Activated naive CD4-positive, alpha-beta T cell treated with anti-CD3 and anti-CD28 coated beads, Interleukin-2, amount 50 U/mL, for 24 hours (primary cell): ENCODE measurements at regions not wholly inside any gene's neighbourhood (a gene's known extent, or its start where the extent isn't known, plus 50 kb on each side); places are given as distances from the start of the nearest gene placed in this dataset.

Experiments used
- H3K27ac Mint-ChIP-seq: one replicate; pipeline ENCODE4 v1.8.0; 2021; ENCODE audit warnings: mild to moderate bottlenecking, mixed read lengths
- H3K27me3 Mint-ChIP-seq: one replicate; pipeline ENCODE4 v1.8.0; 2021; ENCODE audit warnings: mixed read lengths
- H3K36me3 Mint-ChIP-seq: one replicate; pipeline ENCODE4 v1.8.0; 2021; ENCODE audit warnings: mixed read lengths
- H3K4me1 Mint-ChIP-seq: one replicate; pipeline ENCODE4 v1.8.0; 2021; ENCODE audit warnings: mixed read lengths
- H3K4me3 Mint-ChIP-seq: one replicate; pipeline ENCODE4 v1.8.0; 2021; ENCODE audit warnings: mild to moderate bottlenecking, mixed read lengths
- H3K9me3 Mint-ChIP-seq: one replicate; pipeline ENCODE4 v1.8.0; 2021; ENCODE audit warnings: mixed read lengths

- Mint-ChIP-seq H3K4me1 (no peaks in the 10 kb centered on the region), H3K27ac (no peak overlapping the region), H3K27me3 (no peaks in the 10 kb centered on the region), H3K4me3 (no peak overlapping the region), H3K9me3 (no peaks in the 10 kb centered on the region), H3K36me3 (no peaks in the 10 kb centered on the region)
Measured at GRCh38 chr5:28483327-28484025, 1445.1 kb upstream of the CDH9 start.

- Mint-ChIP-seq H3K4me3 (no peak overlapping the region), H3K4me1 (no peaks in the 10 kb centered on the region), H3K27me3 (no peaks in the 10 kb centered on the region), H3K27ac (no peak overlapping the region), H3K36me3 (no peaks in the 10 kb centered on the region), H3K9me3 (peaks cover 10% of the 10 kb centered on the region)
Measured at GRCh38 chr5:28473531-28474107, 1435.2 kb upstream of the CDH9 start.

GRCh38 chr5:28468166-28468565 lies 1429.8 kb upstream of the CDH9 start:
- Mint-ChIP-seq H3K27ac (no peak overlapping the region), H3K9me3 (peaks cover 4% of the 10 kb centered on the region), H3K36me3 (no peaks in the 10 kb centered on the region), H3K27me3 (no peaks in the 10 kb centered on the region), H3K4me1 (no peaks in the 10 kb centered on the region), H3K4me3 (no peak overlapping the region)

GRCh38 chr5:28463728-28464127 lies 1425.3 kb upstream of the CDH9 start:
- no peaks in the 10 kb centered on the region for H3K27me3 Mint-ChIP-seq
- H3K27ac Mint-ChIP-seq: no peak overlapping the region
- no peaks in the 10 kb centered on the region for H3K36me3 Mint-ChIP-seq
- no peaks in the 10 kb centered on the region for H3K9me3 Mint-ChIP-seq
- H3K4me1 Mint-ChIP-seq: no peaks in the 10 kb centered on the region
- H3K4me3 Mint-ChIP-seq: no peak overlapping the region

DNA sequence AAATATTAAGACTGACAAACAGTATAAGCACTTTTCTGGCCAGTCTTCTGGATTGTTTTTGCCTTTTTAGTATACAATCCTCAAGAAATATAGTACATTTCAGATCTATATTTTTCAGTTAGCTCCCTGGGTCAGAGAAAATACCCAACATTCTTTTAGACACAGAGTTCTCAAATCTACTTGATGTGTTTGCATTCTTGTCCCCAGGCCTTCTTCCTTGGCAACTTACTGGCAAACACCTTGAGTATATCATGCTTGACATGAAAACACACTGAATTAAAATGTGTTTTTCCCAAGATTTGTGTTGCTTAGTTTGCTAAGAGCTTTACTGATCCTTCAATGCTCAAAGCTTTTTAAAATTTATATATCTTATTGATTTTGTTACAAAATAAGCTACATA lies 1413.1 kb upstream of the CDH9 start:
- no peaks in the 10 kb centered on the region for H3K4me1 Mint-ChIP-seq
- no peak overlapping the region for H3K27ac Mint-ChIP-seq
- H3K4me3 Mint-ChIP-seq: no peak overlapping the region
- no peaks in the 10 kb centered on the region for H3K9me3 Mint-ChIP-seq
- H3K27me3 Mint-ChIP-seq: no peaks in the 10 kb centered on the region
- no peaks in the 10 kb centered on the region for H3K36me3 Mint-ChIP-seq

DNA sequence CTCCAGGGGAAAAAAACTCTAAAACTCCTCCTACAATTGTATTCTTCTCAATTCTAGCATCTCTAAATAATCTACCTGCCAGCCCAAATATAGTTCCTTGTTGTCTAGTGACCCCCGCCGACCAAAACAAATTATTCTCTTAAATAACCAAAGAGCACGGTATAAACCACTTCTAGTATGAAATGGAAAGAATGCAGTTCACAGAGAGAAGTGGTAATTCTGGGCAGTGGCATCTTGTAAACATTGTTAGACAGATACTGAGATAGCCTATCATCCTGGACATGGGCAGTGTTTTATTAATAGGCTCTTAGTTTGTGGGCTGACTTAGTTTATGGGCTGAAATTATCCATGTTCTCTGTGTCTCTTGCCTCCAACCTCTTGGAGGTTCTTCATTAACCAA lies 1412.6 kb upstream of the CDH9 start:
- no peak overlapping the region for H3K27ac Mint-ChIP-seq
- no peaks in the 10 kb centered on the region for H3K36me3 Mint-ChIP-seq
- H3K27me3 Mint-ChIP-seq: no peaks in the 10 kb centered on the region
- H3K9me3 Mint-ChIP-seq: no peaks in the 10 kb centered on the region
- H3K4me1 Mint-ChIP-seq: no peaks in the 10 kb centered on the region
- H3K4me3 Mint-ChIP-seq: no peak overlapping the region

DNA sequence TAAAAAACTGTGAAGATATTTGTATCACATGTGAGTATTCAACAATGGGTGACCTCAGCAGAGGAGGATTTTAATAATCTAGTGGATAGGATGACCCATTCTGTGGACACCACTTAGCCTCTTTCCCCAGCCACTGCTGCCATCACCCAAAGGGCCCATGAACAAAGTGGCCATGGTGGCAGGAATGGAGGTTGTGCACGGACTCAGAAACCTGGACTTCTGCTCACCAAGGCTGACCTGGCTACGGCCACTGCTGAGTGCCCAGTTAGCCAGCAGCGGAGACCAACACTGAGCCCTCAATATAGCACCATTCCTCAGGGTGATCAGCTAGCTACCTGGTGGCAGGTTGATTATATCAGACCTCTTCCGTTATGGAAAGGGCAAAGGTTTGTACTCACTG lies 1410.4 kb upstream of the CDH9 start:
- H3K4me3 Mint-ChIP-seq: no peak overlapping the region
- H3K4me1 Mint-ChIP-seq: no peaks in the 10 kb centered on the region
- no peak overlapping the region for H3K27ac Mint-ChIP-seq
- no peaks in the 10 kb centered on the region for H3K36me3 Mint-ChIP-seq
- peaks cover 5% of the 10 kb centered on the region for H3K9me3 Mint-ChIP-seq
- no peaks in the 10 kb centered on the region for H3K27me3 Mint-ChIP-seq

DNA sequence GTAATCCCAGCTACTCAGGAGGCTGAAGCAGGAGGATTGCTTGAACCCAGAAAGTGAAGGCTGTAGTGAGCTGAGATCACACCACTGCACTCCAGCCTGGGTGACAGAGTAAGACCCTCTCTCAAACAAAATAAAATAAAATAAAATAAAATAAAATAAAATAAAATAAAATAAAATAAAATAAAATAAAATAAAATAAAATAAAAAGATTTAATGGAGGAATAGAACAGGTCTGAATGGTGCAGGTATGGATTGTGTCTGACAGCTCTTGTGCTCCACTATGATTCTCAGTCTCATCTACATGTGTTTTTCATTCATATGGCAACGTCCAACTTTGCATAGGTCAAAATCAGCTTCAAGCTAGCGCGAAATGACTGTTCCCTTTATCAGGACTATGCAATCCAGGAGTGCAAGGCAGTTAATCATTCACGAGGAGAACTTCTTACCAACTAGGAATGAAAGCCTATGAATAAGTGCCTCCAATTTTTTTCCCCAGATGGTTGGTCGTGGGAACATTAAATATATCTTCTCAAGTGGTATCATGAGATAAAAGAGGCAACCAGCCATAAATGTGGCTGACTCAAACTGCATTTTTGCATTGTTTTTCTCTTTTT lies 1392.3 kb upstream of the CDH9 start:
- H3K9me3 Mint-ChIP-seq: no peaks in the 10 kb centered on the region
- no peaks in the 10 kb centered on the region for H3K27me3 Mint-ChIP-seq
- H3K27ac Mint-ChIP-seq: no peak overlapping the region
- no peaks in the 10 kb centered on the region for H3K36me3 Mint-ChIP-seq
- no peaks in the 10 kb centered on the region for H3K4me1 Mint-ChIP-seq
- H3K4me3 Mint-ChIP-seq: no peak overlapping the region

- no peaks in the 10 kb centered on the region for H3K27me3 Mint-ChIP-seq
- H3K4me1 Mint-ChIP-seq: no peaks in the 10 kb centered on the region
- H3K4me3 Mint-ChIP-seq: no peak overlapping the region
Measured at GRCh38 chr5:28421141-28421540, 1382.8 kb upstream of the CDH9 start.

DNA sequence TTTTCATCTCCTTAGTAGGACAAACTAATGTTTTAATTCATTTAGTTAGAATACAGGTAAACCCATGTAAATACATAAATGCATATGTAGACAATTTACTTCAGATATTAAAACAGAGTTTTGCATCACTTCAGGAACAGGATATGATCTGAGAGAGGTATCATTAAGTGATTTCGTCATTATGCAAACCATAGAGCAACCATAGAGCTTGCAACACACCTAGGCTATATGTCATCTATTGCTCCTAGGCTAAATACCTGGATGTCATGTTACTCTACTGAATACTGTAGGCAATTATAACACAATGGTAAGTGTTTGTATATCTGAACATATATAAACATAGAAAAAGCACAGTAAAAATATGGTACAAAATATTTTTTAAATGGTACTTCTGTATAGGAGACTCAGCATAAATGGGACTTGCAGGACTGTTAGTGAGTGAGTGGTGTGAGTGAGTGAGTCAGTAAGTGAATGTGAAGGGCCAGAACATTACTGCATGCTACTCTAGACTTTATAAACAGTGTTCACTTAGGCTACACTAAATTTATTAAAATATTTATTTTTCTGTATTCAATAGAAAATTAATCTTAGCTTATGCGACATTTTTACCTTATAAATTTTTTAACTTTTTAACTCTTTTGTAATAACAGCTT lies 1377.5 kb upstream of the CDH9 start:
- Mint-ChIP-seq H3K27me3 (no peaks in the 10 kb centered on the region), H3K4me3 (no peak overlapping the region), H3K4me1 (no peaks in the 10 kb centered on the region), H3K9me3 (peaks cover 9% of the 10 kb centered on the region), H3K27ac (no peak overlapping the region), H3K36me3 (no peaks in the 10 kb centered on the region)

More at GRCh38 chr5:28421141-28421540, 1382.8 kb upstream of the CDH9 start:
- no peak overlapping the region for H3K27ac Mint-ChIP-seq
- H3K36me3 Mint-ChIP-seq: no peaks in the 10 kb centered on the region
- peaks cover 13% of the 10 kb centered on the region for H3K9me3 Mint-ChIP-seq

- Mint-ChIP-seq H3K27ac (no peak overlapping the region), H3K36me3 (no peaks in the 10 kb centered on the region), H3K4me1 (no peaks in the 10 kb centered on the region), H3K27me3 (no peaks in the 10 kb centered on the region), H3K9me3 (peaks cover 12% of the 10 kb centered on the region), H3K4me3 (no peak overlapping the region)
Measured at GRCh38 chr5:28414619-28415018, 1376.2 kb upstream of the CDH9 start.

- H3K9me3 Mint-ChIP-seq: peaks cover 21% of the 10 kb centered on the region
- H3K27ac Mint-ChIP-seq: no peak overlapping the region
- H3K27me3 Mint-ChIP-seq: no peaks in the 10 kb centered on the region
- H3K4me1 Mint-ChIP-seq: no peaks in the 10 kb centered on the region
- no peak overlapping the region for H3K4me3 Mint-ChIP-seq
- H3K36me3 Mint-ChIP-seq: no peaks in the 10 kb centered on the region
Measured at GRCh38 chr5:28408651-28409050, 1370.3 kb upstream of the CDH9 start.

DNA sequence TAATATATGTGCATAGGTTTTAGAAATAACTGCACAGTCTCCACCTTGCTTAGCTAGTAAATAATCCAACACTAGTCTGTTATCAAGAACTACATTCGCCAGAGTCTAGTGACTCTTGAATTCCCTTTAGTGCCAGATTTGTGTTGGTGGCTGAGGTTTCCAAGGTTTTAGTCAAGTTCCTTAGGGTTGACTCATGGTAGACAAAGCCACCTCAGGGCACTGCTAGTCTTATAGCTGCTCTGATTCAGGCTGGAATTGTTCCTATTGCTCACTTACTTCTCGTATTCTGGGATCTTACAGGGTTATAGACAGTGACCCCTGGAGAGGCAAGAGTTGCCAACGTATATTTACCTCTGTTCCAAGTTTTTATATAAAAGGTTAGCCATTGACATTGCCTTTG lies 1369.8 kb upstream of the CDH9 start:
- Mint-ChIP-seq H3K4me3 (no peak overlapping the region), H3K27ac (no peak overlapping the region), H3K4me1 (no peaks in the 10 kb centered on the region), H3K9me3 (peaks cover 18% of the 10 kb centered on the region), H3K36me3 (no peaks in the 10 kb centered on the region), H3K27me3 (no peaks in the 10 kb centered on the region)

DNA sequence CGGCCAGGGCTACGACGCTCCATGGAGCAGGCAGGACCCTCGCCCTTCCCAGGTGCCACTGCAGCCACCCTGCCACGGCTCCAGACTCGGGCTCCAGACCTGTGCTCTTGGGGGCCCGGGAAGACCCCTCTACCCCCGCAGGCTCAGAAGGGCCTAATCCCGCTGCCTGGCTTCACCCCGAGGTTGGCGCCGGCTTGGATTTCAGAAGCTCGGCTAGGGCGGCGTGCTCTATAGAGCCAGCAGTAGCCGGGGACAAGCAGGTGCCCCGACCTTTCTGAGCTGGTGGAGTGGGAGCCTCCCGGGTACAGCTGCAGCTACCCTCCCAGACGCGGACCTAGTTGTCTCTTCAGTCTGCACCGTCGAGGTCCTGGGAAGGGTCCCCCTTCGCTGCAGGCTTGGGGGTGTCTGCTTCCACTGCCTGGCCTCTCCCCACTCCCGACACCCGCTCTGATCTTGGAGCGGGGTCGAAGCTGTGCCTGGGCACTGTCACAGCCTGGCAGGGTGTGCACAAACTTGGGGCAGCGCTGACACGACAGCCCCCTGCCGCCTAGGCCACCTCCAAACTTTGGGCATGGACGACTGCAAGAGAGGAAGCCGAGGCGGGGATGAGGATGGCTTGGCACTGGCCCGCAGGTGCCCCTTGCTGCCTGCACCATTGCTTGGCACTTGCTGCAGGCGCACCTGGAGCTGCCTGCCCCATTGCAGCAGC lies 1366.1 kb upstream of the CDH9 start:
- no peaks in the 10 kb centered on the region for H3K27me3 Mint-ChIP-seq
- H3K9me3 Mint-ChIP-seq: peaks cover 17% of the 10 kb centered on the region
- no peak overlapping the region for H3K4me3 Mint-ChIP-seq
- no peaks in the 10 kb centered on the region for H3K36me3 Mint-ChIP-seq
- H3K4me1 Mint-ChIP-seq: no peaks in the 10 kb centered on the region
- no peak overlapping the region for H3K27ac Mint-ChIP-seq

DNA sequence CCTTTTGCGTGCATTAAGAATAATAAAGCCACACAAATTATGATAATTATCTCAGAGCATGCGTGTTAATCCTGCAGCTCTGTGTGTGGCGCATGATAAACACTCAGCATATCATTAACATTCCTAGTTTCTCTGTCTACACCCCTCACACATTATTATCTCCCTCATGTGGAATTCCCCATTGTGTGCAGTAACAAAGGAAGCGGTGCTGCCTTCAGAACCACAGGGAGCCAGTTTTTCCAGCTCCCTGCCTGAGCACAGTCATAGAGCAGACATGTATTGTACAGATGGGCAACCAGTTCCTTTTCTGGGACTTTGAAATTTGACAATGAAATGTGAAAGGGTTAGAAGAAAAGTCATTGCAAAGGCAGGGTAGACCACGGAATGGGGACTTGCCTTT lies 1365.5 kb upstream of the CDH9 start:
- Mint-ChIP-seq H3K27me3 (no peaks in the 10 kb centered on the region), H3K4me3 (no peak overlapping the region), H3K27ac (no peak overlapping the region), H3K36me3 (no peaks in the 10 kb centered on the region), H3K9me3 (peaks cover 19% of the 10 kb centered on the region), H3K4me1 (no peaks in the 10 kb centered on the region)
